HL-60 (cell line): ENCODE measurements at regions not wholly inside any gene's neighbourhood (a gene's known extent, or its start where the extent isn't known, plus 50 kb on each side); places are given as distances from the start of the nearest gene placed in this dataset.

Source experiments
- DNase-seq, 2 experiments: peaks; one replicate each; pipeline ENCODE4 v3.0.0-alpha.2; 2010 to 2020; ENCODE audit warnings: low read depth in 1 of 2, low spot score in 1 of 2
- H3K27ac ChIP-seq: fragments of 250-450 bp; sonication (Bioruptor Pico); replicated peaks from 2 replicates; pipeline ENCODE4 v1.5.1; 2020; ENCODE audit warnings: mild to moderate bottlenecking, moderate library complexity
- H3K27me3 ChIP-seq: fragments of 250-450 bp; sonication (Bioruptor Pico); 2 replicates; pipeline ENCODE4 v1.5.1; 2021; ENCODE audit warnings: mild to moderate bottlenecking, moderate library complexity; ENCODE audit not compliant: insufficient read depth, poor library complexity, severe bottlenecking
- H3K4me3 ChIP-seq: replicated peaks from 2 replicates; pipeline ENCODE4 v1.5.1; 2011; ENCODE audit warnings: mild to moderate bottlenecking, control low read depth, low read length; ENCODE audit not compliant: insufficient read depth
- CTCF ChIP-seq: IDR thresholded peaks from one replicate; pipeline ENCODE4 v1.5.1; 2011; ENCODE audit warnings: low read length, control low read depth, inconsistent platforms; ENCODE audit not compliant: insufficient read depth
- GABPA ChIP-seq: IDR thresholded peaks from 2 replicates; pipeline ENCODE4 v1.6.1; 2012; ENCODE audit warnings: low read depth
- POLR2AphosphoS5 ChIP-seq: IDR thresholded peaks from 2 replicates; pipeline ENCODE4 v1.6.1; 2012; ENCODE audit warnings: low read depth
- REST ChIP-seq: IDR thresholded peaks from 2 replicates; pipeline ENCODE4 v1.6.1; 2012; ENCODE audit warnings: low read depth; ENCODE audit not compliant: insufficient replicate concordance
- SPI1 ChIP-seq: IDR thresholded peaks from 2 replicates; pipeline ENCODE4 v1.6.1; 2012; ENCODE audit warnings: low read depth, mild to moderate bottlenecking, borderline replicate concordance

GRCh38 chr2:224196810-224197209, 157.7 kb upstream of the SERPINE2 start:
- Histone ChIP-seq H3K27ac (no peak overlapping the region), H3K4me3 (no peak overlapping the region), H3K27me3 (no peaks in the 10 kb centered on the region)
- no peak for DNase-seq
- TF ChIP-seq GABPA (no peak), REST (no peak), CTCF (no peak), SPI1 (no peak), POLR2AphosphoS5 (no peak)

DNA sequence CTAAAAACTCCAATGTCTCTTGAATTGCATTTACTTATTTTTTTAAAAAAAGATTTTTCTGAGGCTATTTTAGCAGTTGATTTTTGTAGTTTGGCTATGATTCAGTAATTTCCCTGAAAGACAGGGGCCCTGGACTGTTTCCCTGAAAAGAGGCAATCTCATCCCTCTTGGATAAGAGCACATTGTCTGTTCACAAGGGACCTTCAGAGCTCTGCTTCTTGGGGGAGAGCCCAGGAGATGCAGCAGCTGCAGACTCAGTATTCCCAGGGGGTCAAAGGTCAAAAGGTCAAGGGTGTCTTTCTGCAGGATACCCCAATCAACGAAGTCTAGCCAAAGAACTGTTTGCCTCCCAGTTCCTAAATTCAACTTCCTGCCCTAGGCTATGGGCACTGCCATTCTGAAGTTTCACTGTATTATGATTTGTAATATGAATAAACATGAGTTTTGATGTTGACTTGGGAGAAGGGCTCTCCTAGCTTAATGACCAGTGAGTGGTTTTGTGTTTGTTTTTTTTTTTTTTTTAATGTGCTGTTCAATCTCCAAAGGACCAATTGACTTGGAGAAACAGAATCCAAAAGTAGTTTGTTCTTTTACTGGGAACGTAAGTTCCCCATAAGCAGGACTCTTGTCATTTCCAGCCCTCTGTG, 157.0 kb upstream of the SERPINE2 start:
- DNase-seq = no peak

More for the DNA sequence above, 157.0 kb upstream of the SERPINE2 start:
- Histone ChIP-seq H3K27ac (no peak overlapping the region), H3K27me3 (no peaks in the 10 kb centered on the region), H3K4me3 (no peak overlapping the region)
- TF ChIP-seq CTCF = no peak
- TF ChIP-seq REST = no peak
- no peak for TF ChIP-seq SPI1
- no peak for TF ChIP-seq POLR2AphosphoS5
- TF ChIP-seq GABPA = no peak
